ENCODE measurements at regions not wholly inside any gene's neighbourhood (a gene's known extent, or its start where the extent isn't known, plus 50 kb on each side); places are given as distances from the start of the nearest gene placed in this dataset.

DNA sequence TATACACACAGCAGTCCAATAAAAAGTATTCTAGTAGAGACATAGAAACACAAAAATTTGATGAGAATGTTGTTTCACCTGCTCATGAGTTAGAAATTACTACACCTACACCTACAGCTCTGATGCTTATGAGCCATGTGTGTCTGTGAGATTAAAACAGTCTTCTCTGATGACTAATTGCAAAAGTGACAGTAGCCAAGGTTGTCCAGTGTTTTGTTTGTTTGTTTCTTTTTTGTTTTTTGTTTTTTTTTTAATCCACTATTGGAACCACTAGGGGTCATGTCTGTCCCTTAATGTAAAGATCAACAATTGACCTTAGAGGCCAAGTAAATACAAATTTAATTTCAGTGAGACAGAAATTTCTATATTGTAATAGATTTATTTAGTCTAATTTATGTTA lies 423.1 kb downstream of the TEX13C start:
- no peak for FAIRE-seq
- intact Hi-C loops (cut with micrococcal nuclease) (no loop called here), dilution Hi-C loops (cut with MboI; ENCODE audit: extremely low pct_ligation_motif_present, low sequenced_read_pairs) (no loop called here)
- no peaks in the 10 kb centered on the region for H4K20me1 ChIP-seq (replicated peaks; ENCODE audit: control insufficient read depth, extremely low read depth, insufficient read depth, low read length)
- H3K79me2 ChIP-seq (ENCODE audit: control insufficient read depth, insufficient read depth, low read length): no peaks in the 10 kb centered on the region
- no peaks in the 10 kb centered on the region for H3K4me1 ChIP-seq (ENCODE audit: control insufficient read depth, extremely low read depth, insufficient read depth, low read length)
- no peak overlapping the region for H3K4me3 ChIP-seq (replicated peaks in 1 of 3; ENCODE audit: insufficient read depth in 1 of 3, low read depth in 1 of 3, low read length in 3 of 3)
- no peaks in the 10 kb centered on the region for H3K36me3 ChIP-seq (ENCODE audit: control insufficient read depth in 2 of 2, extremely low read depth in 1 of 2, insufficient read depth in 2 of 2, low read length in 2 of 2)
- ChIA-PET POLR2A (no interaction called here), CTCF (no interaction called here)
- no peak overlapping the region for H3K4me2 ChIP-seq (ENCODE audit: insufficient read depth, low read length)
- no peaks in the 10 kb centered on the region for H3K9me3 ChIP-seq (replicated peaks; ENCODE audit: control insufficient read depth, insufficient read depth, low read length)
- H3K9ac ChIP-seq (replicated peaks; ENCODE audit: extremely low read depth, insufficient read depth, low read length): no peak overlapping the region
- DNase-seq (ENCODE audit: low read depth, low spot score): no peak
- H2AFZ ChIP-seq (ENCODE audit: low read depth, low read length): no peak overlapping the region
- no peaks in the 10 kb centered on the region for H3K27me3 ChIP-seq (ENCODE audit: control insufficient read depth in 2 of 2, insufficient read depth in 2 of 2, low read length in 2 of 2)
- no TSS peak for BruUV-seq (replicated peaks)
- no peak overlapping the region for H3K27ac ChIP-seq (ENCODE audit: insufficient read depth, low read depth, low read length)
- H3K9me1 ChIP-seq (replicated peaks; ENCODE audit: control insufficient read depth, extremely low read depth, insufficient read depth, low read length): no peaks in the 10 kb centered on the region
- TF ChIP-seq, protein P1, sequence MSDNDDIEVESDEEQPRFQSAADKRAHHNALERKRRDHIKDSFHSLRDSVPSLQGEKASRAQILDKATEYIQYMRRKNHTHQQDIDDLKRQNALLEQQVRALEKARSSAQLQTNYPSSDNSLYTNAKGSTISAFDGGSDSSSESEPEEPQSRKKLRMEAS (IDR thresholded peaks at IDR 0.05; ENCODE audit: insufficient read depth, insufficient read length): no peak
- no peak for TF ChIP-seq FOS (IDR thresholded peaks at IDR 0.05; ENCODE audit: borderline replicate concordance, insufficient read depth, low read length)
- no peak for TF ChIP-seq GATA2 (IDR thresholded peaks at IDR 0.05; ENCODE audit: insufficient read depth, insufficient read length, low read depth, low read length)

DNA sequence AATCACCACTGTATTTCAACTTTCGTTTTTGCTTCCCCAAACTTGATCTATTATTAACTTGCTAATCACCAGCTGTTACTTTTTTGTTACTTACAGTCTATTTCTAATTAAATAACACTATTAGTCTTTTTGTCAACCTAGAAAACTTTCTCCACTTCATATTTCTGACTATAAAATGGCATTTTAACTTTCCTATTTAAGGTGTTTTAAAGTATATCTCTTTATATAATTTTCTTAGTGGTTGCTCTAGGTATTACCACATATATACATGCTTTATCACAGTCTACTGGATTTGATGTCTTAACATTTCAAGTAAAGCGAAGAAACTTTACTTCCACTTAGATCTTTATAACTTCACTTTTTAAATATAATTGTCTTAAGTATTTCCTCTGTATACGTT lies 421.2 kb downstream of the DCAF12L2 start:
- Histone ChIP-seq H2AFZ (ENCODE audit: low read depth, low read length) (no peak overlapping the region), H3K36me3 (ENCODE audit: control insufficient read depth in 2 of 2, extremely low read depth in 1 of 2, insufficient read depth in 2 of 2, low read length in 2 of 2) (no peaks in the 10 kb centered on the region), H3K9ac (replicated peaks; ENCODE audit: extremely low read depth, insufficient read depth, low read length) (no peak overlapping the region), H3K27ac (ENCODE audit: insufficient read depth, low read depth, low read length) (no peak overlapping the region), H3K79me2 (ENCODE audit: control insufficient read depth, insufficient read depth, low read length) (no peaks in the 10 kb centered on the region), H3K4me3 (replicated peaks in 1 of 3; ENCODE audit: insufficient read depth in 1 of 3, low read depth in 1 of 3, low read length in 3 of 3) (no peak overlapping the region), H3K4me2 (ENCODE audit: insufficient read depth, low read length) (no peak overlapping the region), H3K9me3 (replicated peaks; ENCODE audit: control insufficient read depth, insufficient read depth, low read length) (no peaks in the 10 kb centered on the region), H3K4me1 (ENCODE audit: control insufficient read depth, extremely low read depth, insufficient read depth, low read length) (no peaks in the 10 kb centered on the region), H4K20me1 (replicated peaks; ENCODE audit: control insufficient read depth, extremely low read depth, insufficient read depth, low read length) (no peaks in the 10 kb centered on the region), H3K9me1 (replicated peaks; ENCODE audit: control insufficient read depth, extremely low read depth, insufficient read depth, low read length) (no peaks in the 10 kb centered on the region), H3K27me3 (ENCODE audit: control insufficient read depth in 2 of 2, insufficient read depth in 2 of 2, low read length in 2 of 2) (no peaks in the 10 kb centered on the region)
- ChIA-PET POLR2A (no interaction called here), CTCF (no interaction called here)
- TF ChIP-seq MYC (IDR thresholded peaks at IDR 0.05; ENCODE audit: low read depth, low read length): no peak
- TF ChIP-seq FOS (IDR thresholded peaks at IDR 0.05; ENCODE audit: borderline replicate concordance, insufficient read depth, low read length): no peak
- TF ChIP-seq, protein P2, sequence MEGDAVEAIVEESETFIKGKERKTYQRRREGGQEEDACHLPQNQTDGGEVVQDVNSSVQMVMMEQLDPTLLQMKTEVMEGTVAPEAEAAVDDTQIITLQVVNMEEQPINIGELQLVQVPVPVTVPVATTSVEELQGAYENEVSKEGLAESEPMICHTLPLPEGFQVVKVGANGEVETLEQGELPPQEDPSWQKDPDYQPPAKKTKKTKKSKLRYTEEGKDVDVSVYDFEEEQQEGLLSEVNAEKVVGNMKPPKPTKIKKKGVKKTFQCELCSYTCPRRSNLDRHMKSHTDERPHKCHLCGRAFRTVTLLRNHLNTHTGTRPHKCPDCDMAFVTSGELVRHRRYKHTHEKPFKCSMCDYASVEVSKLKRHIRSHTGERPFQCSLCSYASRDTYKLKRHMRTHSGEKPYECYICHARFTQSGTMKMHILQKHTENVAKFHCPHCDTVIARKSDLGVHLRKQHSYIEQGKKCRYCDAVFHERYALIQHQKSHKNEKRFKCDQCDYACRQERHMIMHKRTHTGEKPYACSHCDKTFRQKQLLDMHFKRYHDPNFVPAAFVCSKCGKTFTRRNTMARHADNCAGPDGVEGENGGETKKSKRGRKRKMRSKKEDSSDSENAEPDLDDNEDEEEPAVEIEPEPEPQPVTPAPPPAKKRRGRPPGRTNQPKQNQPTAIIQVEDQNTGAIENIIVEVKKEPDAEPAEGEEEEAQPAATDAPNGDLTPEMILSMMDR (IDR thresholded peaks at IDR 0.05; ENCODE audit: extremely low read depth in 1 of 2, insufficient read depth in 1 of 2, low read depth in 1 of 2, low read length in 2 of 2): no peak
- TF ChIP-seq JUN (IDR thresholded peaks at IDR 0.05; ENCODE audit: borderline replicate concordance, insufficient read depth, insufficient read length, low read depth): no peak
- no peak for TF ChIP-seq POLR2AphosphoS5 (IDR thresholded peaks at IDR 0.05; ENCODE audit: insufficient read depth, low read depth, low read length)
- no peak for TF ChIP-seq POLR2A (IDR thresholded peaks at IDR 0.05; ENCODE audit: low read depth, low read length)
- no peak for TF ChIP-seq EZH2 (IDR thresholded peaks at IDR 0.05; ENCODE audit: borderline replicate concordance, low read depth, low read length, severe bottlenecking)
- TF ChIP-seq, protein P1 (IDR thresholded peaks at IDR 0.05; ENCODE audit: insufficient read depth, insufficient read length): no peak
- no peak for TF ChIP-seq GATA2 (IDR thresholded peaks at IDR 0.05; ENCODE audit: insufficient read depth, insufficient read length, low read depth, low read length)
- BruUV-seq (replicated peaks): no TSS peak
- DNase-seq (ENCODE audit: low read depth, low spot score) (no peak), FAIRE-seq (no peak)
- dilution Hi-C loops (cut with MboI; ENCODE audit: extremely low pct_ligation_motif_present, low sequenced_read_pairs) (no loop called here), intact Hi-C loops (cut with micrococcal nuclease) (no loop called here)
